ENCODE measurements at regions not wholly inside any gene's neighbourhood (a gene's known extent, or its start where the extent isn't known, plus 50 kb on each side); places are given as distances from the start of the nearest gene placed in this dataset.

- Mint-ChIP-seq H3K4me3 (no peak overlapping the region), H3K4me1 (peaks cover 5 to 6% of the 10 kb centered on the region in 2 experiments), H3K27me3 (ENCODE audit: low read depth) (no peaks in the 10 kb centered on the region), H3K27ac (no peak overlapping the region), H3K9me3 (peaks cover 6% of the 10 kb centered on the region in 2 experiments; a peak in 3 of 5 replicates), H3K36me3 (ENCODE audit: insufficient read depth in 1 of 3, low read depth in 3 of 3) (peaks cover 0 to 5% (median 0%) of the 10 kb centered on the region in 3 experiments; a peak in 4 of 7 replicates)
- Histone ChIP-seq H2BK5ac (ENCODE audit: insufficient read length, low read length) (no peak overlapping the region), H3K79me2 (ENCODE audit: insufficient read depth, low read length) (no peaks in the 10 kb centered on the region), H2BK120ac (ENCODE audit: low read depth, low read length, poor library complexity, severe bottlenecking) (no peak overlapping the region), H3K14ac (ENCODE audit: insufficient read depth, low read length) (no peak overlapping the region), H3K4me1 (ENCODE audit: insufficient read depth, low read length) (peaks cover 2% of the 10 kb centered on the region; the same call in 1 of the 2 replicates), H3K23me2 (ENCODE audit: insufficient read length, low read depth, low read length, poor library complexity, severe bottlenecking) (no peaks in the 10 kb centered on the region), H3K56ac (ENCODE audit: insufficient read length, low read depth, low read length) (no peak overlapping the region), H3K79me1 (ENCODE audit: insufficient read depth, low read depth, low read length, poor library complexity, severe bottlenecking) (no peaks in the 10 kb centered on the region), H4K91ac (ENCODE audit: insufficient read length, low read depth, low read length) (no peak overlapping the region), H4K5ac (ENCODE audit: insufficient read length, low read depth, low read length) (no peak overlapping the region), H2AFZ (ENCODE audit: low read length) (no peak overlapping the region), H4K20me1 (ENCODE audit: control insufficient read depth, insufficient read depth, insufficient read length) (no peaks in the 10 kb centered on the region), H3K4me2 (ENCODE audit: insufficient read depth, insufficient read length, low read length) (no peak overlapping the region), H2BK15ac (ENCODE audit: low read depth, low read length) (no peak overlapping the region), H3K27ac (ENCODE audit: insufficient read length, low read depth, low read length) (no peak overlapping the region), H3K23ac (ENCODE audit: insufficient read length, low read depth, low read length) (no peak overlapping the region), H3K27me3 (ENCODE audit: insufficient read depth, low read length) (no peaks in the 10 kb centered on the region), H3T11ph (ENCODE audit: low read length) (no peak overlapping the region), H3K9me3 (ENCODE audit: control insufficient read depth, low read depth, low read length) (no peaks in the 10 kb centered on the region), H3K18ac (ENCODE audit: insufficient read length, low read depth, low read length) (no peak overlapping the region), H4K8ac (replicated peaks; ENCODE audit: insufficient read length, low read depth, low read length) (no peak overlapping the region), H3K9ac (ENCODE audit: extremely low read depth, insufficient read length, low read length) (no peak overlapping the region), H2BK12ac (ENCODE audit: insufficient read length, low read depth, low read length) (no peak overlapping the region), H2AK5ac (ENCODE audit: insufficient read length, low read length) (no peak overlapping the region), H3K4ac (ENCODE audit: low read depth, low read length) (no peak overlapping the region), H2BK20ac (ENCODE audit: low read depth, low read length, poor library complexity, severe bottlenecking) (no peak overlapping the region)
- TF ChIP-seq, protein P1, sequence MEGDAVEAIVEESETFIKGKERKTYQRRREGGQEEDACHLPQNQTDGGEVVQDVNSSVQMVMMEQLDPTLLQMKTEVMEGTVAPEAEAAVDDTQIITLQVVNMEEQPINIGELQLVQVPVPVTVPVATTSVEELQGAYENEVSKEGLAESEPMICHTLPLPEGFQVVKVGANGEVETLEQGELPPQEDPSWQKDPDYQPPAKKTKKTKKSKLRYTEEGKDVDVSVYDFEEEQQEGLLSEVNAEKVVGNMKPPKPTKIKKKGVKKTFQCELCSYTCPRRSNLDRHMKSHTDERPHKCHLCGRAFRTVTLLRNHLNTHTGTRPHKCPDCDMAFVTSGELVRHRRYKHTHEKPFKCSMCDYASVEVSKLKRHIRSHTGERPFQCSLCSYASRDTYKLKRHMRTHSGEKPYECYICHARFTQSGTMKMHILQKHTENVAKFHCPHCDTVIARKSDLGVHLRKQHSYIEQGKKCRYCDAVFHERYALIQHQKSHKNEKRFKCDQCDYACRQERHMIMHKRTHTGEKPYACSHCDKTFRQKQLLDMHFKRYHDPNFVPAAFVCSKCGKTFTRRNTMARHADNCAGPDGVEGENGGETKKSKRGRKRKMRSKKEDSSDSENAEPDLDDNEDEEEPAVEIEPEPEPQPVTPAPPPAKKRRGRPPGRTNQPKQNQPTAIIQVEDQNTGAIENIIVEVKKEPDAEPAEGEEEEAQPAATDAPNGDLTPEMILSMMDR (conservative IDR thresholded peaks at IDR 0.05) = no peak
- WGBS (ENCODE audit: extremely low coverage, insufficient read length, low lambda C conversion rate) = no CpG with 5 or more reads among the region's 3 CpGs
- DNase-seq = no peak
Observed at GRCh38 chr1:61602663-61603062, 122.3 kb downstream of the TM2D1 start.

Measured in H9 (cell line).